GM18519 (cell line): ENCODE measurements at regions not wholly inside any gene's neighbourhood (a gene's known extent, or its start where the extent isn't known, plus 50 kb on each side); places are given as distances from the start of the nearest gene placed in this dataset.
"Not testable (repeated sequence)": the region's sequence is repeated elsewhere in the genome, so short reads cannot be mapped to it uniquely, and the experiment has no call there.

Experiments
- ATAC-seq: cut with Tn5 transposase; IDR thresholded peaks from one replicate; pipeline ENCODE4 v1.9.1; 2021; ENCODE audit warnings: mild to moderate bottlenecking, moderate library complexity; ENCODE audit not compliant: unreplicated experiment, low FRiP score

DNA sequence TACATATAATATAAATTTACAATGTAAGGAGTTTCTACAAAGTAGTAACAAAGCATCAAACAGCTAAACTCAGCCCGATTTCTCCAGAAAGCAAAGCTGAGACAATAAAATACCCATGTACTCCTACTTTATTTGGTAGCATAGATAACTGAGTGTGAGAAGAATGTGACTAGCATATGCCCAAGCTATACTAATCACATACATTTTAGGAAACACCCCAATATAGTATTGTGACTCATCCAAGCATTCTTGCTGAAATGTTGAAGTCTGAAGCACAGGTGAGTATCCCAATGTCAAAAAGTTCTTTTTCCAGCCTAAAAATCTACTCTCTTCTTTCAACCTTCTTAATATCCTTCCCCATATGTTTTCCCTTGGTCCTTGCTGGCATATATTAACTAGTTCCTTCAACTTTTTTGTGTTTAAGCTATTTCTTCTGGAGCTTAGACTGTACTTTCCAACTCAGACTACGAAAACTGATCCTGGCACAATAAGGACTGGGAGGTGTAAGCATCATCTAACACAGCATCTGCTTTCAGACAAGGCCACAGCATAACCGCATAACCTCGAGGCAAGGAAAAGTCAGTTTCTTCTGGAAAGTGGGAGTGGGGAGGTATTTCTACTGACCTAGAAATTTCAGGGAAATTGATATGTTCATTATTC lies 163.0 kb upstream of the RNPC3 start:
- ATAC-seq: no peak

DNA sequence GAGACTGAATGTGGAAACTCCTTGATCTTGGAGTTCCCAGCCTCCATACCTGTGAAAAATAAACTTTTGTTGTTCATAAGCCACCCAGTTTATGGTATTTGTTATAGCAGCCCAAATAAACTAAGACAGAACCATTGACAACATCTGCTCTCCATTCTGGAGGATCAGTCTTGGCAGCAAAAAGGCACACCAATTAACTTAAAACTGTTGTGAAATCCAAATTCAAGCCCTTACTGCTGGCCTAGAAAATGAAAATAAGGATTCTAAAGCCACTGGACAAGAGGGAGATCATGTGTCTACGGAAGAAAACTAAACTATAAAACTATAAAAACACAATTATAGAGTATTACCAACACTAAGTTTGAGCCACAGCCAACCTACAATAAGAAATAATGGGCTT lies 172.1 kb upstream of the RNPC3 start:
- no peak for ATAC-seq

DNA sequence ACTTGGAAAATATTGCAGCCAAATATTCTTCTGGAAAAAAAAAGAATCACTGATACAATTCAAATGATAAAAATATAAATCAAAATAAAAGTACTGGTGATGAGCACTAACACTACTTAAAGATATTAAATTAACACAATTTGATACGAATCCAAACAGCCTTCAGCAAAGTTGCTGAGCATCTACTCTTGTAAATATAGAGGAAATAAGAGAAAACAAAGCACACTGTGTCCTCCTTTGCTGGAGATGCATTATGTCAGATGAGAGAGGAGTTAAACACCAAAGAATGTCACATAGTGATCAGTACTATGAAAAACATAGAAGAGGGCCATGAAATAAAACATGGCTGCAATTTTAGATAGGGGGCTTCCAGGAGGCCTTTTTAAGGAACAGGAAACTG lies 177.4 kb upstream of the RNPC3 start:
- no peak for ATAC-seq

DNA sequence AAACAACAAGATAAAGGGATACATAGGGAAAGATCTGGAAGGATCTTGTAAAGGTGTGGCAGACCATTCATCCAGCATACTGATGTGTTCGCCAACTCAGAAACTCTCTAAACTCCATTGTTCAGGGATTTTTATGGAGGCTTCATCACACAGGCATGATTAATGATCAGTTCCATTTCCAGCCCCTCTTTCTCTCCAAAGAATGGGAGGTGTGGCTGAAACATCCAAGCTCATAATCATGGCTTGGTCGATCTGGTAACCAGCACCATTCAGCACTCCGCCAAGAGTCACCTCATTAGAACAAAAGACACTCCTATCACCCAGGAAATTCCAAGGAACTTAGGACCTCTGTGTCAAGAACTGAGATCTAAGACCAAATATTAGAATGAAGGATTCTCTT lies 180.6 kb upstream of the RNPC3 start:
- no peak for ATAC-seq

DNA sequence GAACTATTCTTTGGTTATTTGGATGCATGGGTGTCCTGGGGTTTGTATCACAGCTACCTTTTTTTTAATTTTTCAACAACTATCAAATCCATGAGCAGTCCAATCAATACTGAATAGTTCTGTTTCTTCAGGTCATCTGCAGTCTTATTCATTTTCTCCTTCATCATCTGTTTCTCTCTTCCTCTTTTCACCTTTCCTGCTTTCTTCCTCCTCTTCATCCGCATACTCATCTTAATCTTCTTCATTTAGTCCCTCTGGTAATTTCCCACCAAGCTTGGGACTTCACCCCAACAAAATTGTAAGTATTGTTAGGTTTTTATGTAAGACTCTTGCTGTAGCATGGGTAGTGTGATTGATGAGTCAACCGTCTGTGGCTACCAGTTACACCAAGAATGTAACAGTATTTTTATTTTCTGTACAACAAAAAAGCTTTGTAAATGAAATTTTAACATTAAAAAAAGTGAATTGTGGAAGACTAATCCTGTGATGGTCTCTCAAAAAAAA lies 184.1 kb upstream of the RNPC3 start:
- no peak for ATAC-seq

DNA sequence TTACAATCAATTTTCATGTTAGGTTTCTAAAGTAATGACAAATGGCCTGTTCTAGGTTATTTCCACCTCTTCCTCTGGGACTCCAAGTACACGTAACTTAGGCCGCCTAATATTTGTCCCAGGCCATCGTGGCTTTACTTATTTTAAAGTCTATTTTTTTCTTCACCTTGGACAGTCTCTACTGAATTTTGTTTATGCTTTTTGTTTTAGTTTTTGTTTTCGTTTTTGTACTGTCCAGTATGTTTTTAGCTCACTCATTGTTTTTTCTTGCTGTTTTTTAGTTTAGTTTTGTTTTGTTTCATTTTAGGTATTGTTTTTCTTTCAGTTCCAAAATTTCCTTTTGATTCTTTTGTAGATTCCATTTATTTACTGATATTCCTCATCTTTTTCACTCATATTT lies 187.7 kb upstream of the RNPC3 start:
- ATAC-seq: no peak

DNA sequence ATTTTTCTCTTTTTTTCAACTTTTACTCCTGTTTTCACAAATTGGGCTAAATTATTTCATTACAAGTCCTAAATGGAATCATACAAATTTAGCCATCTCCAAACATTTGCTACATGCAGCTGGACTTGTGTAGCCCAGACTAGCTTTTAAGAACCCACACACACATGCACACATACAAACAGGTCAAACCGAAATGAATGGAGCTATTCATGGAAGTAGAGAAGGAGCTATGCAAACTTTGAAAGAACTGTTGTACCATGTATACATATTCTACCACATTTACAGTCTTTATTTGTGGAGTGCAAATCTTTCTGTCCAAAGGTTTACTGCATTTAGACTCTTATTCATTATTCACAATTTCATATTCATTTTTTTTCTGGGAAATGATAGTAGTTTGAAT lies 189.1 kb upstream of the RNPC3 start:
- ATAC-seq: no peak

DNA sequence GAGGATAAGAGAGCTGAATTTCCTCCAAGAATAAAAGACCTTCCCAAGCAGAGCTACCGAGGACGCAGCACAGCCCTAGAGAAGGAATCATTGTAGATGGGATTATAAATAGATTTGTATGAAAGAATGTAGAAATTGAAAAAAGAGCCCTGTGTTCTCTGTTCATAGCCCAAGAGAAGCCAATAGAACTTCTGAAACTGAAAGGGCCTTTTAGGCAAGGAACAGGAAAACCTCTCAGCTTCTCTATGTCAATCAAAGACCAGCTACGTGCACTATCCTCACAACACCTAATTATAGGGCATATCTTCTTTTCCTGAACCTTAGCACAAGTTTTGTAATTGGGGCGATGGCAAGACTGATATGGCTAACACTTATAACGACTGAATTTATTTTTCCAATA lies 192.4 kb upstream of the RNPC3 start:
- no peak for ATAC-seq

DNA sequence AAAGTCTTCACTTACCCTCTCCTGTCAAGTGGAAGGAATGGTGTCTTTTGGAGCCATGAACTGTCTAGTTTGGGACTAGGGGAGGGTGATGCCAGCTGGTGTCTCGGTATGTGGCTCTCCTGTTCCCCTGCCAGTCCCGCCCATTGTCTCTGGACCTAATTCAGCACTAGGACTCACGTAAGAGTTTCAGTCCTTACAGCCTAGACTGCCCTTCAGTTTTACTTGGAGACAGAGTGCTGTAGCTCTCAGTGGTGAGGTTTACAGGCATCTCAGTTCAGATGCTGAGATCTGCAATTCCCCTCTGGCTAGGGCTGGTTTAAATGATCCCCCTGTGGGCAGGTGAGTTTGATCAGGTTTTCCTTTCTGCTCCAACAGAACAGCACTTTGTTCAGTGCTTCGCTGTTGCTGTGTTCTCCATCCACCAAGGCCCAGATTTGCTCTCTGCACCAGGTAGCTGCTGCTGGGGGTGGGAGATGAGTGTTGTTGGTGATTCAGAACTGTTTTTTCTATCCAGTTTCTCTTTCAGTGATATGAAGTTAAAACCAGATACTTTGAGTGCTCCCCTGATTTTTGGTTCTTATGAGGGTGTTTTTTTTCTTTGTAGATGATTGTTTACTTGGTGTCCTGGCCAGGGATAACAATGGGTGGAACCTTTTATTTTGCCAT lies 198.3 kb upstream of the RNPC3 start:
- no peak for ATAC-seq

DNA sequence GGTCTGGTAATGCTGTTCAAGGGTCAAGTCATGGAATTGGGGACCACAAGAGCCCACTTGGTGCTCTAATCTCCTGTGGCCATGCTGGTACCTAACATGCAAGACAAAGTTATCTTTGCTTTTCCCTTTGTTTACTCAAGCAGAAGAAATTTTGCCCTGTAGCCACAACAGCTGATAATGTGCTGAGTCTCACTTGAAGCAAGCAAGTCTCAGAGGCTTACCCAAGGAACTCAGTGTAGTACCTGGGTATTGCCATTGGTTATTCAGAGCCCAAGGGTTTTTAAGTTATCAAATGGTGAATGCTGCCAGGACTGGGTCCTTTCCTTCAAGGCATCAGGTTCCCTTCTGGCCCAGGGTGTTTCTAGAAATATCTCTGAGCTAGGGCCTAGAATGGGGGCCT lies 198.9 kb upstream of the RNPC3 start:
- no peak for ATAC-seq

DNA sequence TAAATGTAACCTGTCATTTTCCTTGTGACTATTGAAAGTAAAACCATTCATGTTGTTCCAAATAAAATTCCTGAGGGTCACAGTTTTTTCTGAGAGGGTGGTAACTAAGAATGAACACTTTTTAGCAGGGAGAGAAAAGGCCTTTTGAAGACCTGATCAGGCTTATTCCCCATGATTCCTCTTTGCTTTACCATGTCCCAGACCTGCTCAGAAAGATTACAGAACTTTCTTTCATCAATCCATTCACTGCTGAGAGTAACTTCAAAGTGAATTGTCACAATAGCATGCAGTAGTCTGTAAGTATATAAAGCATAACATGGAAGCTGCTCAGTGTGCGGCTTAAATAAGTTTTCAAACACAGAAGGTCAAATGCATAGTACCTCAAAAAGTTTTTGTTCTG lies 201.5 kb upstream of the COL11A1 start:
- ATAC-seq: no peak

DNA sequence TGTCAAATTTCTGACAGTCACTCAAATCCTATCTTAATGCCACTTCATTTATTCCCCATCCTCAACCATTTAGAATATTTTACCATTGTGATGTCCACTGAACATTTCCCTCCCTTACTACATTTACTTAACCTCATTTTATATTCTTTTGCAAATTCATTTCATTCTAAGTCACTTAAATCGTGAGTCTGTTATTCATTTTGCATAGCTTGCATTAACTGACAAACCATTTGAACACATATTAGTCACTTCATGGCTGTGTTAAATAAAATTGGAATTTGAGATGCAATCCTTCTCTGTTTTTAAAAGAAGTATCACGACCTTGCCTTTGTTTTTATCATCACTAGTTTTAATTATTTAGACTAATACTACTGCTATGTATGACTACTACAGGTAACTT lies 199.4 kb upstream of the COL11A1 start:
- ATAC-seq: no peak

DNA sequence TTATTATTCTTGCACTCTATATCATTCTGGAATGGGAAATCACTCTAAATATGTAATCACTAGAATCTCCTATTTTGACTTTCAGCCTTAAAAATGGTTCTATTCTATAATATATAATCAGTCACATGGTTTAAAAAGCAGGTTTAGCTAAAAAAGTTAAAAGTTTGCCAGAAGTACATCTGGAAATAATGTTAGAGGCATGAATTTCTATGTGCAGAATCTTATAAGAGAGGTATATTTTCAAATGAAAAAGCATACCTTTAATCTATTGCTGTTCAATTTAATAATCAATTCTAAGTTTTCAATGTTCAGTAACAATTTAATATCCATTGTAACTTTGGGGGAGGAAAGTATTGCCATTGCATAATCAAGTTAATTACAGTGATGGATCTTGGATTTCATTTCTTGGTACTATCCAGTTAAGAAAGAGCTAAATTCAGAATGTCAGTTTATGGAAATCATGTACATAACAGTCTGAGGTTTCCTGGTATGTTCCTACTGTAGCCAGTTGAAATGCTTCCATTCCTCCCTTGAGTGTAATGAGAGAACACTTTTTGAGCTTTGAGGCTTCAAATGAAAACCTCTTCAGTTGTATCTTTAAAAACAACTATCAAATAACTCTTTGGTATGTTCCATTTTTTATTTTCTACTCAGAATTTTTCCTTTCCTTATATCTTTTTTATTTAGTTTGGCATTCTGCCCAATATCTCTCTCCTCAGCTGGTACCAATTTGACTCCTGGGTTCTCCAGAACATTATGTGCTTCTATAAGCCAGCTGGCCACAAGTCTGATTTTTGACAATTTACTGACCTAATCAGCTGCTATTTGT lies 175.7 kb upstream of the COL11A1 start:
- ATAC-seq: no peak

DNA sequence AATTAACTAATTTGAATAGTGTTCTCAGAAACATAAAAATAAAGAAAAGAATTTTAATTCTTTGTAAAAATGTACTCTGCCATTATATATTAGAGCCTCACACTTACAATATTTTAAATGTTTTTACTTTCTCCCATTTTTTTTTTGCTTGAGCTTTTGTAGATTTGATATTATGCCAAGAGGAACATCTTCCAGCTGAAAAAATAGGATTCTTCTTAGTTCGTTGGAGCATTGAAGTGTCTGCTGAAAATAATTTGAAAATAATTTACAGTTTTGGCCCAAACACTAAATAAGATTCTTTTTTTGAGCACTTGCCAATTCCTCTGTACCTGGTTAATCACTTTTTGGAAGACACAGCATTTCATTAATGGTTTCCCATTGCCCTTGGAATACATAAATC lies 175.0 kb upstream of the COL11A1 start:
- no peak for ATAC-seq

DNA sequence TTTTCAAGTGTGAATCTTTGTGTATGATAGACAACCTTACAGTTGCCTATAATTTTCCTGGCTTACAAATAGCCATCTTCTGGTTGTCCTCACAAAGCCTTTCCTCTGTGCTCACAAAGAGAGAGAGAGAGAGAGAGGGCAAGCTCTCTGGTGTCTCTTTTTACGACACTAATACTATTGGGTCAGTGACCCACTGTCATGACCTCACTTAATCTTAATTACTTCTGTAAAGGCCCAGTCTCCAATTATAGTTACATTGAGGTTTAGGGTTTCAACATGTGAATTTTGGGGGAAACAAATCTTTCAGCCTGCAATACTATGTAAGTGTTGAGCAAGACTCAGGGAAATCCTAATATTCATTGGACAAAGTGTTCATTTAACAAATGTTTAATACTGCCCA lies 167.4 kb upstream of the COL11A1 start:
- ATAC-seq: no peak

DNA sequence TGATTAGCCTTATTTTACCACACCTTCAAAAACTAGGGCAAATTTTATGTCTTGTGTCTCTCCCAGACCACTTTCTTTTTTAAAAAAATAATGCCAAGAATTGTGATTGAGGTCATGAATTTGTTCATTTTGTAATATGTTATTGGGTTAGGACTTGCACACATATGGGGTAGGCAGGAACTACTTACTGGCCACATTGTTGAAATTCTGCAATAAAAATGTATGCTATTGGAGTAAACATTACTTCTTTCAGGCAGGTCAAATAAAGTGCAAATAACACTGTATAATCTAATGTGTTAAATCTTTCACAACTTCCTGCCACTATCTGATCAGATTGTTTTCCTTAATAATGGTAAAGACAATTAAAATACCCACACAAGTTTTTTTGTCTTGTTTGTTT lies 166.6 kb upstream of the COL11A1 start:
- no peak for ATAC-seq

DNA sequence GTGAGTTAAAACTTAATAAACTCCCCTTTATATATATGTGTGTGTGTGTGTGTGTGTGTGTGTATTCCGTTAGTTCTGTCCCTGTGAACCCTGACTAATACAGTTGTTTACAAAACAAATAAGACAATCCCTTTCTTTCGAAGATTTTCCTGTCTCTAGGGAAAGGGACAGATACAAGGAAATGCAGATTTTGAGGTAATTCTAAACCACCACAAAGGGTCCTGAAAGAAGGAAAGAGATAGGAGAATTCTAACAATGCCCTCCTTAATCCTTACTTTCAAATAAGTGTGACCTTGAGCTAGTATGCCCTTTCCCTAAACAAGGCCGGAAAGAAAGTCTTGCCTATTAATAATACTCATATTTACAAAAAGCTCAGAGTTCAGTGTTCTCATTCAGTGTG lies 164.8 kb upstream of the COL11A1 start:
- ATAC-seq: no peak

DNA sequence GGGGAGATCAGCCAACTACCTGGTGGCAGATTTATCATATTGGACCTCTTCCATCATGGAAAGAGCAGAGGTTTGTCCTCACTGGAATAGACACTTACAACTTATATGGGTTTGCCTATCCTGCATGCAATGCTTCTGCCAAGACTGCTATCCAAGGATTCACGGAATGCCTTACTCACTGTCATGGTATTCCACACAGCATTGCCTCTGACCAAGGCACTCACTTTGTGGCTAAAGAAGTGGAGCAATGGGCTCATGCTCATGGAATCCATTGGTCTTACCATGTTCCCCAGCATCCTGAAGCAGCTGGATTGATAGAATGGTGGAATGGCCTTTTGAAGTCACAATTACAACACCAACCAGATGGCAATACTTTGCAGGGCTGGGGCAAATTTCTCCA lies 163.1 kb upstream of the COL11A1 start:
- ATAC-seq: not testable (repeated sequence)

DNA sequence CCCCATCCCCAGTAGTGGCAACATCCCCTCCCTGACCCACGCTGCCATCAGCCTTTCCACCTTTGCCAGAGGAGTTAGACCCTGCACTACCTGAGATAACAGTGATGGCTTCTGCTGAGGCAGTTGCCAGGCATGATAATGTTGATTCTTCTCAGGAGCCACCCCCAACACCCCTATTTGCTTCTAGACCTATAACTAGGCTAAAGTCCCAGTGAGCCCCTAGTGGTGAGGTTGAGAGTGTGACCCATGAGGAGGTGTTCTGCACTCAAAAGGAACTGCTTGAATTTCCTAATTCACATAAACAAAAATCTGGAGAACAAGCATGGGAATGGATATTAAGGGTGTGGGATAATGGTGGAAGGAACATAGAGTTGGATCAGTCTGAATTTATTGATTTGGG lies 159.6 kb upstream of the COL11A1 start:
- ATAC-seq: no peak

DNA sequence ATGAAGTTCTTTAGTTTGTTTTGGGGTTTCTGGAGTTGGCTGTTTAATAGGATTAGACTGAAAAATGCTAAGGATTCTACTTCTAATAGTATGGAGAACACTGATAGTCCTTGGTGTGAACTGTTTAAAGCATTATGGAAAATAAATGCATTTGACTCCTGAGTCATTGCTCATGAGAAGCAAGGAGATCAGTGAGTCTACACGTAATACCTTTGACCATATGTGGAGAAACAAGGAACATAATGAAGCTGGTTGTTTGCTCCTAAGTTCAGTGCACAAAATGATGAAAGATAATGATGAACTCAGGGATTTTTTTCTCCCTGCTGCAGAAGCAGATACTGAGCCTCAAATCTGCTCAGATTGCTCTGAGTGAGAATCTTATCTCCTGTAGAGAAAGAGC lies 158.9 kb upstream of the COL11A1 start:
- no peak for ATAC-seq

DNA sequence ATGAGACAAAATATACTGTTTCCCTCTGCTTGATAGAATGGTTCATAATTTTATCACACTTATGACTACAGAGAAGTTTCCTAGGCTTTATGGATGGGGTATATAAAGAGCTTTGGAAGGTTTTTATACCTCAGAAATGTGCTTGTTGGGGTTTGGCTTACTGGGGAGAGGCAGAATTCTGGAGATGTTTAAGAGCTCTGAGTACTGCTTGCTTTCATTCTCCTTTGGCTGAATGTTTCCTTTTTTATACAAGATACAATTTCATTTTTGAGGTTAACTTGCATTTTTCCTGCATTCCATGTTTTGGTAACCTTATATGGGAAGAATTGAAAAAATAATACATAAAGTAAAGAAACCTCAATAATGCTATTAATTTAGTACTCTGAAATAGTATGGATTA lies 157.7 kb upstream of the COL11A1 start:
- ATAC-seq: no peak

DNA sequence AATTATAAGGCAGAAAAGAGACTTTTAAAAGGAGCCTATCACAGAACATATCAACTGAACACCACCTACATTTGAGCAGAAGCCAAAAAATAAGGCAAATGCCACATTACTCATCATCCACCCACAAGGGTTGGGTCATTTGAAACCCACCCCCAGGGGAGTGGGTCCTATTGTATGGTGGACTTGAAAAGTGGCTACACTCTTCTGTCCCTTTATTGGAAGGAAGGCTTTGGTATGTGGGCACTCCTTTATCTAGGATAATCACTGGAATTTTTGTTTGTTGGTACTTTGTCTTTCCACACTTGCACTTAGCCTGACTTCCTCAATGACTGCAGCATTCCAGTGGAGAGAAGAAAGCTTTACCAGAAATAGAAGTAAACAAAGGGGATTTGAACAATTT lies 157.2 kb upstream of the COL11A1 start:
- ATAC-seq: no peak
